ENCODE measurements at regions not wholly inside any gene's neighbourhood (a gene's known extent, or its start where the extent isn't known, plus 50 kb on each side); places are given as distances from the start of the nearest gene placed in this dataset.
A peak's percentile ranks its signal among the peaks of the same experiment; 100 is the strongest.

GRCh38 chr11:33970984-33971466 lies 79.1 kb upstream of the LMO2 start:
- POLR2A ChIA-PET: no interaction called here
- Histone ChIP-seq H3K4me3 (ENCODE audit: low read depth, low read length) (no peak overlapping the region), H3K36me3 (ENCODE audit: control insufficient read depth, insufficient read depth, low read length) (no peaks in the 10 kb centered on the region), H3K27me3 (ENCODE audit: control insufficient read depth, insufficient read depth, low read length) (peaks cover 4% of the 10 kb centered on the region; the same call in 1 of the 2 replicates)
- no peak for DNase-seq (ENCODE audit: low read depth)
- CTCF ChIA-PET: interaction anchor here (0.6 to 4.0 kb wide), 30 partner anchors 8 to 189 kb away, joined by 3 to 81 read pairs (median 4); no protein-coding TSS in a partner anchor
- peak; percentile 65 for TF ChIP-seq CTCF (IDR thresholded peaks at IDR 0.05; ENCODE audit: insufficient read depth, low read depth, low read length)

GRCh38 chr11:33967451-33967850 lies 75.6 kb upstream of the LMO2 start:
- POLR2A ChIA-PET: no interaction called here
- H3K4me3 ChIP-seq (ENCODE audit: low read depth, low read length): no peak overlapping the region
- CTCF ChIA-PET: interaction anchor here (1.0 to 1.5 kb wide), 2 partner anchors 104 to 109 kb away, joined by 3 read pairs; no protein-coding TSS in a partner anchor
- TF ChIP-seq CTCF (IDR thresholded peaks at IDR 0.05; ENCODE audit: insufficient read depth, low read depth, low read length): no peak
- H3K36me3 ChIP-seq (ENCODE audit: control insufficient read depth, insufficient read depth, low read length): no peaks in the 10 kb centered on the region
- H3K27me3 ChIP-seq (ENCODE audit: control insufficient read depth, insufficient read depth, low read length): peaks cover 4% of the 10 kb centered on the region; the same call in 1 of the 2 replicates
- no peak for DNase-seq (ENCODE audit: low read depth)

- POLR2A ChIA-PET: no interaction called here
- H3K27me3 ChIP-seq (ENCODE audit: control insufficient read depth, insufficient read depth, low read length): peaks cover 5% of the 10 kb centered on the region
- no peak overlapping the region for H3K4me3 ChIP-seq (ENCODE audit: low read depth, low read length)
- TF ChIP-seq CTCF (IDR thresholded peaks at IDR 0.05; ENCODE audit: insufficient read depth, low read depth, low read length): no peak
- CTCF ChIA-PET: no interaction called here
- DNase-seq (ENCODE audit: low read depth): no peak
- no peaks in the 10 kb centered on the region for H3K36me3 ChIP-seq (ENCODE audit: control insufficient read depth, insufficient read depth, low read length)
Observed at GRCh38 chr11:33965032-33965431, 73.2 kb upstream of the LMO2 start.

GRCh38 chr11:33959855-33960400 lies 68.1 kb upstream of the LMO2 start:
- H3K27me3 ChIP-seq (ENCODE audit: control insufficient read depth, insufficient read depth, low read length): peaks cover 4% of the 10 kb centered on the region
- DNase-seq (ENCODE audit: low read depth): no peak
- ChIA-PET CTCF (interaction anchor here (1.1 to 3.9 kb wide), 3 partner anchors 11 to 533 kb away, joined by 3 to 16 read pairs (median 3); no protein-coding TSS in a partner anchor), POLR2A (no interaction called here)
- no peak overlapping the region for H3K4me3 ChIP-seq (ENCODE audit: low read depth, low read length)
- H3K36me3 ChIP-seq (ENCODE audit: control insufficient read depth, insufficient read depth, low read length): no peaks in the 10 kb centered on the region
- no peak for TF ChIP-seq CTCF (IDR thresholded peaks at IDR 0.05; ENCODE audit: insufficient read depth, low read depth, low read length)

GRCh38 chr11:33957304-33957917 lies 65.5 kb upstream of the LMO2 start:
- H3K4me3 ChIP-seq (ENCODE audit: low read depth, low read length): no peak overlapping the region
- no peaks in the 10 kb centered on the region for H3K36me3 ChIP-seq (ENCODE audit: control insufficient read depth, insufficient read depth, low read length)
- no peak for DNase-seq (ENCODE audit: low read depth)
- ChIA-PET POLR2A (no interaction called here), CTCF (interaction anchor here (3.9 kb wide), 1 partner anchor 13 kb away, joined by 16 read pairs; no protein-coding TSS in a partner anchor)
- TF ChIP-seq CTCF (IDR thresholded peaks at IDR 0.05; ENCODE audit: insufficient read depth, low read depth, low read length): no peak
- peaks cover 6% of the 10 kb centered on the region for H3K27me3 ChIP-seq (ENCODE audit: control insufficient read depth, insufficient read depth, low read length)

All from BJ (cell line).